GM18511 (cell line): ENCODE measurements at regions not wholly inside any gene's neighbourhood (a gene's known extent, or its start where the extent isn't known, plus 50 kb on each side); places are given as distances from the start of the nearest gene placed in this dataset.

Source experiments
- ATAC-seq: cut with Tn5 transposase; IDR thresholded peaks from one replicate; pipeline ENCODE4 v1.9.1; 2021; ENCODE audit warnings: mild to moderate bottlenecking, moderate library complexity; ENCODE audit not compliant: unreplicated experiment

GRCh38 chr22:48237466-48238283 lies 1475.2 kb downstream of the TBC1D22A start:
- no peak for ATAC-seq

GRCh38 chr22:48236261-48236660 lies 1473.8 kb downstream of the TBC1D22A start:
- no peak for ATAC-seq

- no peak for ATAC-seq
Measured at GRCh38 chr22:48235744-48236143, 1473.3 kb downstream of the TBC1D22A start.

GRCh38 chr22:48234011-48234410 lies 1471.6 kb downstream of the TBC1D22A start:
- no peak for ATAC-seq

- no peak for ATAC-seq
Measured at GRCh38 chr22:48233586-48233985, 1471.1 kb downstream of the TBC1D22A start.

- ATAC-seq: no peak
Measured at GRCh38 chr22:48228468-48228867, 1466.0 kb downstream of the TBC1D22A start.

GRCh38 chr22:48227341-48228018 lies 1465.0 kb downstream of the TBC1D22A start:
- no peak for ATAC-seq

GRCh38 chr22:48226026-48227013 lies 1463.9 kb downstream of the TBC1D22A start:
- ATAC-seq: no peak

- no peak for ATAC-seq
Measured at GRCh38 chr22:48224332-48224731, 1461.9 kb downstream of the TBC1D22A start.

- ATAC-seq: no peak
Measured at GRCh38 chr22:48223488-48224190, 1461.2 kb downstream of the TBC1D22A start.

- no peak for ATAC-seq
Measured at GRCh38 chr22:48222742-48223487, 1460.5 kb downstream of the TBC1D22A start.

GRCh38 chr22:48218889-48219420 lies 1456.5 kb downstream of the TBC1D22A start:
- ATAC-seq: no peak

- no peak for ATAC-seq
Measured at GRCh38 chr22:48217596-48217995, 1455.1 kb downstream of the TBC1D22A start.

- ATAC-seq: no peak
Measured at GRCh38 chr22:48212727-48213126, 1450.3 kb downstream of the TBC1D22A start.

- no peak for ATAC-seq
Measured at GRCh38 chr22:48210812-48211211, 1448.4 kb downstream of the TBC1D22A start.

- ATAC-seq: no peak
Measured at GRCh38 chr22:48210198-48210580, 1447.7 kb downstream of the TBC1D22A start.

- ATAC-seq: no peak
Measured at GRCh38 chr22:48209473-48210197, 1447.2 kb downstream of the TBC1D22A start.

GRCh38 chr22:48208894-48209293 lies 1446.4 kb downstream of the TBC1D22A start:
- ATAC-seq: no peak
